ENCODE measurements at regions not wholly inside any gene's neighbourhood (a gene's known extent, or its start where the extent isn't known, plus 50 kb on each side); places are given as distances from the start of the nearest gene placed in this dataset.

DNA sequence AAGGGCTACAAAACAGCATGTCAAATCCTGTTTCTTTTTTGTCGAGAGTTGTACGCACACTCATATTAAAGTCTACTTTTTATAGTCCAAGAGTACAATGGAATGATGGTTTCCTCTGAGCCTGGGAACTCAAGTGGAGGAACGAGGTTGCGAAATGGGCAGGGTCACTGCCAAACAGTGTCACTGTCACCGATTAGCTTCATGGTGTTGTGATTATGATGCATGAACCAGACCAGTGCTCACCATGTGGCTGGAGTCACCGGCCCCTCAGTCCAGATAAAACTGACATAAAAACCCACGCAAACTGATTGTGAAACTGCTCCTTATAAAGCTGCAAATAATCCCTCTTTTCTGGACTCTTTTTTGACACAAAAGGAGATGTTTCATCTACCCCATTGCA is 122.0 kb downstream of the COPS8 start:
- TF ChIP-seq, protein P1, sequence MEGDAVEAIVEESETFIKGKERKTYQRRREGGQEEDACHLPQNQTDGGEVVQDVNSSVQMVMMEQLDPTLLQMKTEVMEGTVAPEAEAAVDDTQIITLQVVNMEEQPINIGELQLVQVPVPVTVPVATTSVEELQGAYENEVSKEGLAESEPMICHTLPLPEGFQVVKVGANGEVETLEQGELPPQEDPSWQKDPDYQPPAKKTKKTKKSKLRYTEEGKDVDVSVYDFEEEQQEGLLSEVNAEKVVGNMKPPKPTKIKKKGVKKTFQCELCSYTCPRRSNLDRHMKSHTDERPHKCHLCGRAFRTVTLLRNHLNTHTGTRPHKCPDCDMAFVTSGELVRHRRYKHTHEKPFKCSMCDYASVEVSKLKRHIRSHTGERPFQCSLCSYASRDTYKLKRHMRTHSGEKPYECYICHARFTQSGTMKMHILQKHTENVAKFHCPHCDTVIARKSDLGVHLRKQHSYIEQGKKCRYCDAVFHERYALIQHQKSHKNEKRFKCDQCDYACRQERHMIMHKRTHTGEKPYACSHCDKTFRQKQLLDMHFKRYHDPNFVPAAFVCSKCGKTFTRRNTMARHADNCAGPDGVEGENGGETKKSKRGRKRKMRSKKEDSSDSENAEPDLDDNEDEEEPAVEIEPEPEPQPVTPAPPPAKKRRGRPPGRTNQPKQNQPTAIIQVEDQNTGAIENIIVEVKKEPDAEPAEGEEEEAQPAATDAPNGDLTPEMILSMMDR (conservative IDR thresholded peaks at IDR 0.05): no peak
- TF ChIP-seq ZFX (IDR thresholded peaks at IDR 0.05): no peak
